ENCODE measurements at regions not wholly inside any gene's neighbourhood (a gene's known extent, or its start where the extent isn't known, plus 50 kb on each side); places are given as distances from the start of the nearest gene placed in this dataset.

DNA sequence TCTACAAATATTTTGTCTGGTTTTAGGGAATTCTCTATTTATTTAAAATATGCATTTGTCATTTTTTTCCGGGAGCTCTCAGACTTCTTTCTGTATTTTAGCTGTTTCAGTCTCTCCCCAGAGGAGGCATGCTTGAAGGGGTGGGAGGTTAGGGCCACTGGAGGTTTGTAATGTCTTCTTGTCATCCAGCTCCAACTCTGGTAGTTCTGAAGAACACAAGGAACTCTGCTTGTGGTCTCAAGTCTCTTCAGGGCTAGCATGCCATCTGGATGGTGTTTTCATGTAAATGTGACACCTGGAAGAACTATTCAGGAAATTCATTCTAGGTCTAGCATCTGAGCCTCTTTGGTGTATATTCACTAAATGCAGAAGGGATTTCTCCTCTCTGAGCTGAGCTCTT lies 518.4 kb upstream of the DCC start:
- no peak for DNase-seq (ENCODE audit: low read depth)
- H3K4me3 ChIP-seq (ENCODE audit: low read depth, low read length), result no peak overlapping the region
- TF ChIP-seq, protein P1, sequence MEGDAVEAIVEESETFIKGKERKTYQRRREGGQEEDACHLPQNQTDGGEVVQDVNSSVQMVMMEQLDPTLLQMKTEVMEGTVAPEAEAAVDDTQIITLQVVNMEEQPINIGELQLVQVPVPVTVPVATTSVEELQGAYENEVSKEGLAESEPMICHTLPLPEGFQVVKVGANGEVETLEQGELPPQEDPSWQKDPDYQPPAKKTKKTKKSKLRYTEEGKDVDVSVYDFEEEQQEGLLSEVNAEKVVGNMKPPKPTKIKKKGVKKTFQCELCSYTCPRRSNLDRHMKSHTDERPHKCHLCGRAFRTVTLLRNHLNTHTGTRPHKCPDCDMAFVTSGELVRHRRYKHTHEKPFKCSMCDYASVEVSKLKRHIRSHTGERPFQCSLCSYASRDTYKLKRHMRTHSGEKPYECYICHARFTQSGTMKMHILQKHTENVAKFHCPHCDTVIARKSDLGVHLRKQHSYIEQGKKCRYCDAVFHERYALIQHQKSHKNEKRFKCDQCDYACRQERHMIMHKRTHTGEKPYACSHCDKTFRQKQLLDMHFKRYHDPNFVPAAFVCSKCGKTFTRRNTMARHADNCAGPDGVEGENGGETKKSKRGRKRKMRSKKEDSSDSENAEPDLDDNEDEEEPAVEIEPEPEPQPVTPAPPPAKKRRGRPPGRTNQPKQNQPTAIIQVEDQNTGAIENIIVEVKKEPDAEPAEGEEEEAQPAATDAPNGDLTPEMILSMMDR (IDR thresholded peaks at IDR 0.05; ENCODE audit: insufficient read depth, low read depth, low read length, missing control alignments), result no peak

DNA sequence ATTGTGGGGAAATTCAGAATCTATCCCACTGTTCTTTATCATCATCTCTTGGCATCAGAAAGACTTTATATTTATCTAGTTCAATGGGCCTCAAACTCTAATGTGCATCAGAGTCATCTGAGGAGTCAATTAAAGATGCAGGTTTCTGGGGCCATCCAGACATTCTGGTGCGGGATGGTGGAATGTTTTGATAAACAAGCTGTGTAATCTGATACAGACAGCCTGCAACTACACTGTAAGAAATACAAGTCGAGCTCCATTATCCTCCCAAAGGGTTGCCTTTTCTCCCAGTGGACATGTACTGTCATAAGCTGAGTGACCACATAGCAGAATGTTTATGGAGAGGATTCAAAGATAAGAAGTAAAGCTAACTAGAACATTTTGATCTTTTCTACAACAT lies 515.3 kb upstream of the DCC start:
- no peak overlapping the region for H3K4me3 ChIP-seq (ENCODE audit: low read depth, low read length)
- TF ChIP-seq, protein P1 (IDR thresholded peaks at IDR 0.05; ENCODE audit: insufficient read depth, low read depth, low read length, missing control alignments), result no peak
- DNase-seq (ENCODE audit: low read depth), result no peak

DNA sequence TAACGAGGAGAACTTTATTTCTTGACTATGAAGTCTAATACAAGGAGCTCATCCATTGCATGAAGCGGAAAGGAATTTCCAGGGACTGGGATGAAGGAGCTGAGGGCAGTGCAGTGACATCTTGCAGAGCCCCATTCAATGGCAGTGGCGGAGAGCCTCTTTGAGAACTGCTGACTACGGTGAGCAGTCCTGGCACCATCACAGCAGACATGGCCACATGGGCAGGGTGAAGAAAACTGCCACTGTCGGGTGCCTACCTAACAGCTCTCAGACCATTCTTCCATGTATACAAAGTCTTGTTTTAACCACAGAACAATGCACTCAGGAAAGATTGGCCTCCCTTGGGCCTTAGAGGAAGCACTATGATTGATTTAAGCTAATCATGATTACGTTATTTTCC lies 506.1 kb upstream of the DCC start:
- no peak overlapping the region for H3K4me3 ChIP-seq (ENCODE audit: low read depth, low read length)
- DNase-seq (ENCODE audit: low read depth), result no peak
- TF ChIP-seq, protein P1 (IDR thresholded peaks at IDR 0.05; ENCODE audit: insufficient read depth, low read depth, low read length, missing control alignments), result no peak

DNA sequence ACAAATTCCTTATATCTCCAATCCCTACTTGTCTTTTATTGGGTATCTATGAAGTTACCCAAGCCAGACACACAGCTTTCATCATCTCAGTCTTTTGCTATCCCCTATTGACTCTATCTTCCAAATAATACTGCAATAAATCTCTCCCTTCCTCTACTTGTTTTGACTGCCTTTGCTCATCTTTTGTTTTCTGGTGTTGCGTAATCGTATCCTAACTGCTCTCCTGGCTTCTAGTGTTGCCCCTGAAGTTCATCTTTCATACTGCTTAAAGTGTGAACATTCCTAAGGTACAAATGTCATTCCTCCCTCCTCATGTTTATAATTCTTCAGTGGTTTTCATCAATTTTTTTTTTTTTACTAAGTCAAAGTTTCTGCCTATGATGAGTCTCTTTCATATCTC lies 491.3 kb upstream of the DCC start:
- TF ChIP-seq, protein P1 (IDR thresholded peaks at IDR 0.05; ENCODE audit: insufficient read depth, low read depth, low read length, missing control alignments), result no peak
- DNase-seq (ENCODE audit: low read depth), result no peak
- H3K4me3 ChIP-seq (ENCODE audit: low read depth, low read length), result no peak overlapping the region

DNA sequence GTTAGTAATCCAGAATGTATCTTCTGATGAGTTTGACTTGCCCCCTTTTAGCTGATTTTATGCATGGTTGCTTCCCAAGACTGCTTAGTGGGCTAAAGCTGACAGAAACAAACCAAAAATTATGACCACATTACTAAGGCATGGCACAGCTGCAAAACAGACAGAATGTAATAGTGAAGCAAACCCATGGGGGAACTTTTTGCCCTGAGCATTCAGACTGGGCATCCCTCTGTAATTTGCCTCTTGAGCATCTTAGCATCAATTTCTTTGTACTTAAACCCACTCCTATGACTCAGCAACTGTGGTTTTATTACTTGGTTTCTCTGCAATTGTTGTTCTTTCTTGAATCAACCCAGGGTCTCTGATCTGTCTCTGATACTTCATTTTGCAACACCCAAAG lies 487.3 kb upstream of the DCC start:
- no peak overlapping the region for H3K4me3 ChIP-seq (ENCODE audit: low read depth, low read length)
- TF ChIP-seq, protein P1 (IDR thresholded peaks at IDR 0.05; ENCODE audit: insufficient read depth, low read depth, low read length, missing control alignments), result no peak
- no peak for DNase-seq (ENCODE audit: low read depth)

DNA sequence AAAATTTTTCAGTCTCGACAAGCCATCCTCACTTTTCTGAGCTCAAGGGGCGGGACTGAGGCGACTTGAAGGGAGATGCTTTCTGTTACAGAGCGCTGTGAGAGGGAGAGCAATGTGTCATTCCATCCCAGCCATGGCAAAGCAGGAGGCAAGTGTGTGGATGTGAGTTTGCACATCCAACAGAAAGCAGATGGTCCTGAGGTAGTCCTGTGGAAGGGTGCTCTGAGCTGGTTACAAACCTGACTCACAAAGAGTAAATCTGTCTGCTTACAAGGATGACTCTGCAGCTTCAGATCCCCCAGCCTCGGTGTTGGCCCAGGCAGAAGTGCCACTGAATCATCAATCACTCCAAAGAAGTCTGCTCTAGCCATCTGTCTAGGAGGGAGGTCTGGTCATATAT lies 482.0 kb upstream of the DCC start:
- no peak overlapping the region for H3K4me3 ChIP-seq (ENCODE audit: low read depth, low read length)
- TF ChIP-seq, protein P1 (IDR thresholded peaks at IDR 0.05; ENCODE audit: insufficient read depth, low read depth, low read length, missing control alignments), result no peak
- no peak for DNase-seq (ENCODE audit: low read depth)

DNA sequence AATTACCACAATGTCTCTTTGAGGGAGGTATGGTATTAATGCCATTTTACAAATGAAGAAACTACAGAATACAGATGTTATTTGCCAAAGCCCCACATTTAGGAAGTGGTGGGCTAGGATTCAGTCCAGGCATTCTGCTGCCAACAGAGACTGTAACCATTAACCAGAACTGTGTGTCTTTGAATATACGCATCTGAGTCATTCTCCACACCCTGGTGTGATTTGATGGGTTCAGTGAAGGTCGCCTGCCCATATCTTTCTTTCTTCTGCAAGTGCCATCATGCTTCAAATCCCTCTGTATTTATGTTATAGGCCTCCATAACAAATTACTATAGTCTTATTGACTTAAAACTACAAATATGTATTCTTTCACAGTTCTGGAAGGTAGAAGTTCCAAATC lies 479.0 kb upstream of the DCC start:
- no peak for DNase-seq (ENCODE audit: low read depth)
- TF ChIP-seq, protein P1 (IDR thresholded peaks at IDR 0.05; ENCODE audit: insufficient read depth, low read depth, low read length, missing control alignments), result no peak
- H3K4me3 ChIP-seq (ENCODE audit: low read depth, low read length), result no peak overlapping the region

Measured in GM12865 (cell line).